Osteoblast (primary cell): ENCODE measurements at regions not wholly inside any gene's neighbourhood (a gene's known extent, or its start where the extent isn't known, plus 50 kb on each side); places are given as distances from the start of the nearest gene placed in this dataset.

Experiments used
- DNase-seq: peaks from one replicate; pipeline ENCODE4 v3.0.0; 2011; ENCODE audit warnings: low spot score, mixed read lengths; ENCODE audit not compliant: insufficient read length; ENCODE audit errors: missing footprints
- H2AFZ ChIP-seq: 2 replicates; pipeline ENCODE4 v1.6.0; 2011; ENCODE audit warnings: mild to moderate bottlenecking, low read length
- H3K27ac ChIP-seq: 2 replicates; pipeline ENCODE4 v1.5.1; 2011; ENCODE audit warnings: mild to moderate bottlenecking, low read depth, low read length, moderate library complexity
- H3K27me3 ChIP-seq: 2 replicates; pipeline ENCODE4 v1.6.0; 2012; ENCODE audit warnings: mild to moderate bottlenecking, control low read depth, inconsistent platforms, low read length, moderate library complexity; ENCODE audit not compliant: insufficient read depth
- H3K36me3 ChIP-seq: 2 replicates; pipeline ENCODE4 v1.5.1; 2011; ENCODE audit warnings: mild to moderate bottlenecking, low read length, control low read depth, moderate library complexity; ENCODE audit not compliant: insufficient read depth
- H3K4me1 ChIP-seq: 2 replicates; pipeline ENCODE4 v1.5.1; 2011; ENCODE audit warnings: mild to moderate bottlenecking, low read length, control low read depth, moderate library complexity; ENCODE audit not compliant: insufficient read depth
- H3K4me2 ChIP-seq: 2 replicates; pipeline ENCODE4 v1.6.0; 2011; ENCODE audit warnings: mild to moderate bottlenecking, low read length; ENCODE audit not compliant: insufficient read depth
- H3K4me3 ChIP-seq: fragments of 200-600 bp; sonication (generic); 3 replicates; pipeline ENCODE4 v1.5.1; 2012; ENCODE audit warnings: mild to moderate bottlenecking, low read length, inconsistent platforms; ENCODE audit not compliant: insufficient read depth
- H3K79me2 ChIP-seq: 2 replicates; pipeline ENCODE4 v1.6.0; 2012; ENCODE audit warnings: mild to moderate bottlenecking, low read length, control low read depth, inconsistent platforms; ENCODE audit not compliant: insufficient read depth
- H3K9me3 ChIP-seq: 2 replicates; pipeline ENCODE4 v1.5.1; 2011; ENCODE audit warnings: low read depth, low read length, control low read depth
- H4K20me1 ChIP-seq: 2 replicates; pipeline ENCODE4 v1.6.0; 2012; ENCODE audit warnings: mild to moderate bottlenecking, low read length, control low read depth; ENCODE audit not compliant: insufficient read depth
- TF ChIP-seq, protein P1 (sequence below): IDR thresholded peaks from 2 replicates; pipeline ENCODE4 v1.5.1; 2011; ENCODE audit warnings: mild to moderate bottlenecking, low read depth, low read length, moderate library complexity; ENCODE audit errors: extremely low read depth

DNA sequence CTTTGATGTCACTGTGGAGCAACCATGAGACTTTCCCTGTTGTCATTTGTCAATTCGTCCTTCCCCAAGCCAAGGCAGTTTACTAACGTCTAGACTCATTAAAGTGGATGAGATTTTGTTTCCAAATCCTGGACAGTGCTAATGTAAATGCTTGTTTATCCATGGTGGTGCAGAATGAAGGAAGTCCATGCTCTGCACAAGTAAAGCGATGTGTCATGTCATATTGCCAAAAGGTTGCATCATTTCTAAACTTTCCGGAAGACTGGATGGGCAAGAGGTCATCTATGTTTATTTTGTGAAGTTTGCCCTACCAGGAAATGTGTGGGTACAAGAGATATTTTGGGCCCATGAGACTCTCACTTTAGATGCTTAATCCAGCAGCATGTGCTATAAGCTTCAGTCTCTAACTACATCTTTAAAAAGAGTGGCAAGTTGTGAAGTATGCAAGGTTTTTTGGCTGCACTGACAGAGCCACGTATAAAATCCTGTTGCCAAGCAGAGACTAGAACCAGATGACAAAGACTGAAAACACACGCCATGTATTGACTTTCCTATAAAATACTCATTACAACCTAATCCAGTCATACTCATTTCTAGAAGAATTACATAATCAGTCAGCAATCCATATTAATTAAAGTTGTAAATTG lies 72.1 kb upstream of the FNDC3B start:
- Histone ChIP-seq H3K36me3 (no peaks in the 10 kb centered on the region), H3K9me3 (no peaks in the 10 kb centered on the region), H3K27ac (peak overlapping the region; percentile 90), H3K4me1 (peaks cover 35% of the 10 kb centered on the region), H3K4me3 (no peak overlapping the region), H3K4me2 (peak overlapping the region; percentile 41), H2AFZ (no peak overlapping the region), H4K20me1 (no peaks in the 10 kb centered on the region), H3K27me3 (no peaks in the 10 kb centered on the region), H3K79me2 (no peaks in the 10 kb centered on the region)
- DNase-seq, result peak; percentile 91
- TF ChIP-seq, protein P1, sequence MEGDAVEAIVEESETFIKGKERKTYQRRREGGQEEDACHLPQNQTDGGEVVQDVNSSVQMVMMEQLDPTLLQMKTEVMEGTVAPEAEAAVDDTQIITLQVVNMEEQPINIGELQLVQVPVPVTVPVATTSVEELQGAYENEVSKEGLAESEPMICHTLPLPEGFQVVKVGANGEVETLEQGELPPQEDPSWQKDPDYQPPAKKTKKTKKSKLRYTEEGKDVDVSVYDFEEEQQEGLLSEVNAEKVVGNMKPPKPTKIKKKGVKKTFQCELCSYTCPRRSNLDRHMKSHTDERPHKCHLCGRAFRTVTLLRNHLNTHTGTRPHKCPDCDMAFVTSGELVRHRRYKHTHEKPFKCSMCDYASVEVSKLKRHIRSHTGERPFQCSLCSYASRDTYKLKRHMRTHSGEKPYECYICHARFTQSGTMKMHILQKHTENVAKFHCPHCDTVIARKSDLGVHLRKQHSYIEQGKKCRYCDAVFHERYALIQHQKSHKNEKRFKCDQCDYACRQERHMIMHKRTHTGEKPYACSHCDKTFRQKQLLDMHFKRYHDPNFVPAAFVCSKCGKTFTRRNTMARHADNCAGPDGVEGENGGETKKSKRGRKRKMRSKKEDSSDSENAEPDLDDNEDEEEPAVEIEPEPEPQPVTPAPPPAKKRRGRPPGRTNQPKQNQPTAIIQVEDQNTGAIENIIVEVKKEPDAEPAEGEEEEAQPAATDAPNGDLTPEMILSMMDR, result no peak

DNA sequence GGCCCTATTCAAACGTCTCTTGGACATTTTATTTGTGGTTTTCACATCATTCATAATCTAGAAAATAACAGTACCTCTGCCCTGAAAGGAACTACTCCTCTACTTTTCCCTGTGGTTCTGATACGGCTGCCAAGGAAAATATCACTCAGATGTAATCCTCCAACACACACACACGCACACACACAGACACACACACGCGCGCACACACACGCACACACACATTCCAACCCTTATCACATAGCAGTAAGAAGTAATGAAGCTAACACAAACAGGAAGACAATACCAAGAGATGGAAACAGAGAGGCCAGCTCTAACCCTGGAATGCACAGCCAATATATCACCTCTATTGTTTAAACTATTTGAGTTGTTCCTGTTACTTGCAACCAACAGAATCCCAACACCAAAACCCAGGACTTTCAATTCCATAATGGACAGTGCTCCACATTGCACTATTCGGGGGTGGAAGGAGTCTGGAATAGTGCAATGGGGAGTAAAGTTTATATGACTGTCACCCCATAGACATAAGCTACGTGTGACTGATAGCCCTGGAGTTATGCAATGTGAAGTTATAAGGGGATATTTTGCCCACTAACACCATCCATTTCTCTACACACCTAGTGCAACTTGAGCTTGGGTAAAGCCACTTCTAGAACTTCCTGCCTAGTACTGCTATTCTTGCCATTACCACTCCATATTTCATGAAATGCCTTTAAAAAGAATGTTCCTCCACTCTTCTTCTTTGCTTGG lies 71.3 kb upstream of the FNDC3B start:
- H3K4me1 ChIP-seq, result peaks cover 40% of the 10 kb centered on the region
- TF ChIP-seq, protein P1, result no peak
- H3K4me2 ChIP-seq, result peak overlapping the region; percentile 41
- H3K27ac ChIP-seq, result peak overlapping the region; percentile 90
- no peaks in the 10 kb centered on the region for H3K27me3 ChIP-seq
- no peaks in the 10 kb centered on the region for H3K36me3 ChIP-seq
- H3K79me2 ChIP-seq, result no peaks in the 10 kb centered on the region
- H2AFZ ChIP-seq, result no peak overlapping the region
- H3K4me3 ChIP-seq, result no peak overlapping the region
- no peaks in the 10 kb centered on the region for H4K20me1 ChIP-seq
- peak; percentile 67 for DNase-seq
- H3K9me3 ChIP-seq, result no peaks in the 10 kb centered on the region

DNA sequence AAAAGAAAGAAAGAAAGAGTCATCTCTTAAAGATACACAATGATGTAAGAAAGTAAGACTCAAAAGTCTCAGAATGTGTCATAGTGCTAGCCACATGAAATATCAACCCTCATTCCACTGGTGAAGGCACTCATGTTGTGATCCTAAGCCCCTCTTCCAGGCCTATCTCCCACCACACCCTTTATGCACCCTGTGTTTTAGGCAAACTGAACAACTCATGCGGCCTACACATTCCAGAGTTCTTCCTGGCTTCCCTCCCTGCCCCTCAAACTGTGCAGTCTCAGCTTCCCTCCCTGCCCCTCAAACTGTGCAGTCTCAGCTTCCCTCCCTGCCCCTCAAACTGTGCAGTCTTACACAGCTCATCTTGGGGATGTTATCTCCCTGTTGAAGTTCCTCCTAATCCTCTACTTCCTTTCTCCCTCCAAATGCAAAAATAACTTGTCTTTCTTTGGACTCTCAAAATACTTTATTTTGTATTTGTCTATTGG lies 69.0 kb upstream of the FNDC3B start:
- H2AFZ ChIP-seq, result peak overlapping the region; percentile 78

More for the DNA sequence above, 69.0 kb upstream of the FNDC3B start:
- H3K4me1 ChIP-seq, result peaks cover 45% of the 10 kb centered on the region
- no peak overlapping the region for H3K4me2 ChIP-seq
- no peaks in the 10 kb centered on the region for H3K36me3 ChIP-seq
- H3K9me3 ChIP-seq, result no peaks in the 10 kb centered on the region
- DNase-seq, result peak; percentile 62
- no peaks in the 10 kb centered on the region for H3K27me3 ChIP-seq
- no peak overlapping the region for H3K4me3 ChIP-seq
- no peaks in the 10 kb centered on the region for H4K20me1 ChIP-seq
- no peaks in the 10 kb centered on the region for H3K79me2 ChIP-seq
- peak overlapping the region; percentile 71 for H3K27ac ChIP-seq
- TF ChIP-seq, protein P1, result no peak
